A549 (cell line): ENCODE measurements at regions not wholly inside any gene's neighbourhood (a gene's known extent, or its start where the extent isn't known, plus 50 kb on each side); places are given as distances from the start of the nearest gene placed in this dataset.

ENCODE experiments used
- ATAC-seq, 2 experiments: fragments of 200-7000 bp in 1 of 2; fragments of >200 bp in 1 of 2; cut with Nextera tagmentation in 1 of 2; cut with Tn5 transposase in 1 of 2; 3 replicates each; pipeline versions ENCODE4 v1.8.0 to v1.9.1; 2018 to 2020; ENCODE audit warnings: mild to moderate bottlenecking in 1 of 2, moderate library complexity in 1 of 2
- CTCF ChIA-PET: fragments of 300-600 bp; sonication (Branson Sonifier 250); formaldehyde crosslinking; extraction: SDS; loops from one replicate; lab custom pipeline; 2021; ENCODE audit warnings: antibody characterized with exemption, inconsistent platforms; lab: Yijun Ruan, JAX
- POLR2A ChIA-PET: fragments of 350-600 bp; formaldehyde crosslinking; extraction: SDS; loops from one replicate; lab custom pipeline; 2021; ENCODE audit warnings: antibody characterized with exemption, inconsistent platforms; lab: Yijun Ruan, JAX
- DNase-seq, 2 experiments: peaks; one replicate each; pipeline versions ENCODE4 v3.0.0 to v3.0.0-alpha.2; 2011 to 2016; ENCODE audit warnings: low read depth in 1 of 2, low spot score in 1 of 2
- FAIRE-seq: peaks from 2 replicates; lab custom pipeline; 2011; peaks lifted over from hg19 to GRCh38; lab: Jason Lieb, UNC
- H3K27ac ChIP-seq, 2 experiments: fragments of >200 bp; sonication (Bioruptor Twin); formaldehyde crosslinking; 3 replicates each; pipeline ENCODE4 v1.5.1; 2016 to 2017
- H3K4me1 ChIP-seq: fragments of >200 bp; sonication (Bioruptor Twin); formaldehyde crosslinking; 3 replicates; pipeline ENCODE4 v1.6.1; 2016
- H3K4me2 ChIP-seq: fragments of >200 bp; sonication (Bioruptor Twin); formaldehyde crosslinking; 3 replicates; pipeline ENCODE4 v1.6.1; 2016
- H3K4me3 ChIP-seq: fragments of >200 bp; sonication (Bioruptor Twin); formaldehyde crosslinking; 3 replicates; pipeline ENCODE4 v1.5.1; 2016
- H3K9me3 ChIP-seq: fragments of >200 bp; sonication (Bioruptor Twin); formaldehyde crosslinking; 3 replicates; pipeline ENCODE4 v1.6.1; 2016
- ATOH8 ChIP-seq: fragments of 250-450 bp; sonication (Bioruptor Pico); IDR thresholded peaks from 2 replicates; pipeline ENCODE4 v1.5.0; 2020; ENCODE audit warnings: low read depth, mild to moderate bottlenecking, moderate library complexity
- CBX2 ChIP-seq: fragments of 200-600 bp; sonication (generic); IDR thresholded peaks from 2 replicates; pipeline ENCODE4 v1.6.1; 2016; ENCODE audit warnings: low read depth, mild to moderate bottlenecking, borderline replicate concordance
- CBX8 ChIP-seq: fragments of 200-600 bp; sonication (generic); IDR thresholded peaks from 2 replicates; pipeline ENCODE4 v1.6.1; 2016
- CTCF ChIP-seq: fragments of >200 bp; sonication (Bioruptor Twin); formaldehyde crosslinking; IDR thresholded peaks from 3 replicates; pipeline ENCODE4 v1.5.1; 2016
- EHMT2 ChIP-seq: fragments of 200-600 bp; sonication (generic); IDR thresholded peaks from 2 replicates; pipeline ENCODE4 v1.6.1; 2016; ENCODE audit warnings: antibody characterized with exemption, low read depth, mild to moderate bottlenecking, moderate library complexity
- FOXS1 ChIP-seq: fragments of 250-450 bp; sonication (Bioruptor Pico); IDR thresholded peaks from 2 replicates; pipeline ENCODE4 v1.5.0; 2020; ENCODE audit warnings: mild to moderate bottlenecking, moderate library complexity
- GATA3 ChIP-seq: IDR thresholded peaks from 2 replicates; pipeline ENCODE4 v1.6.1; 2012; ENCODE audit warnings: borderline replicate concordance
- HES2 ChIP-seq: fragments of >200 bp; sonication (Bioruptor Twin); formaldehyde crosslinking; IDR thresholded peaks from 2 replicates; pipeline ENCODE4 v1.6.1; 2016
- HEYL ChIP-seq: fragments of 250-450 bp; sonication (Bioruptor Pico); IDR thresholded peaks from 2 replicates; pipeline ENCODE4 v1.8.0; 2021; ENCODE audit warnings: mild to moderate bottlenecking, moderate library complexity
- HOXB13 ChIP-seq: fragments of 250-450 bp; sonication (Bioruptor Pico); IDR thresholded peaks from 2 replicates; pipeline ENCODE4 v1.5.0; 2020; ENCODE audit warnings: low read depth, mild to moderate bottlenecking, moderate library complexity
- JUN ChIP-seq, 2 experiments: fragments of >200 bp; sonication (Bioruptor Twin); formaldehyde crosslinking; IDR thresholded peaks; 2 replicates in 1 of 2; 3 replicates in 1 of 2; pipeline ENCODE4 v1.6.1; 2016 to 2017
- NFE2L2 ChIP-seq: fragments of 150-350 bp; conservative IDR thresholded peaks from 2 replicates; pipeline ENCODE4 v1.6.1; 2014; ENCODE audit warnings: low read length
- NR3C1 ChIP-seq: fragments of >200 bp; sonication (Bioruptor Twin); formaldehyde crosslinking; IDR thresholded peaks from 3 replicates; pipeline ENCODE4 v1.6.1; 2017
- PHF8 ChIP-seq: fragments of 200-600 bp; sonication (generic); IDR thresholded peaks from 2 replicates; pipeline ENCODE4 v1.6.1; 2016; ENCODE audit warnings: low read depth, mild to moderate bottlenecking, antibody characterized with exemption, moderate library complexity, borderline replicate concordance
- POLR2A ChIP-seq: IDR thresholded peaks from 2 replicates; pipeline ENCODE4 v1.6.1; 2012; ENCODE audit warnings: mild to moderate bottlenecking, low read length
- POLR2AphosphoS2 ChIP-seq: conservative IDR thresholded peaks from 2 replicates; pipeline ENCODE4 v1.6.1; 2012; ENCODE audit warnings: low read length, improper control_type of control experiment, inconsistent platforms
- RARB ChIP-seq: fragments of 250-450 bp; sonication (Bioruptor Pico); IDR thresholded peaks from 2 replicates; pipeline ENCODE4 v1.8.0; 2021; ENCODE audit warnings: mild to moderate bottlenecking, moderate library complexity
- RCOR1 ChIP-seq: fragments of 150-350 bp; IDR thresholded peaks from 2 replicates; pipeline ENCODE4 v1.6.1; 2014; ENCODE audit warnings: antibody characterized with exemption, low read length, low read depth
- SREBF2 ChIP-seq: fragments of 450-650 bp; IDR thresholded peaks from 2 replicates; pipeline ENCODE4 v1.6.1; 2014; ENCODE audit warnings: mild to moderate bottlenecking, moderate library complexity
- TFCP2L1 ChIP-seq: fragments of 250-450 bp; sonication (Bioruptor Pico); IDR thresholded peaks from 2 replicates; pipeline ENCODE4 v1.5.0; 2021; ENCODE audit warnings: mild to moderate bottlenecking
- ZC3H11A ChIP-seq: fragments of 450-650 bp; IDR thresholded peaks from 2 replicates; pipeline ENCODE4 v1.6.1; 2014; ENCODE audit warnings: antibody characterized with exemption, mild to moderate bottlenecking
- WGBS: methylation state at CpG from one replicate; pipeline ENCODE4 v1.1.6; 2017; ENCODE audit errors: missing lambda C conversion rate; 5-methylcytosine and 5-hydroxymethylcytosine counted together

- DNase-seq, result no peak
- no peak overlapping the region for H3K4me3 ChIP-seq
- H3K4me1 ChIP-seq, result no peaks in the 10 kb centered on the region
- TF ChIP-seq CTCF (no peak), POLR2A (no peak), TFCP2L1 (CRISPR knock-in tag) (no peak), NFE2L2 (no peak)
- TF ChIP-seq, all 56 proteins: peak for 0
- no peak for FAIRE-seq
- WGBS, result 26% methylated on average over 12 of the region's 12 CpGs
- CTCF ChIA-PET, result no interaction called here
- Histone ChIP-seq H3K27ac (no peak overlapping the region), H3K4me2 (no peak overlapping the region), H3K9me3 (no peaks in the 10 kb centered on the region)
- no peak for ATAC-seq
- POLR2A ChIA-PET, result no interaction called here
Observed at GRCh38 chr18:77776104-77776503, 526.5 kb downstream of the GALR1 start.

- FAIRE-seq (no peak), DNase-seq (no peak), ATAC-seq (no peak)
- no peak for TF ChIP-seq ATOH8
- no peak for TF ChIP-seq CBX8
- no peak for TF ChIP-seq RARB
- POLR2A ChIA-PET, result no interaction called here
- Histone ChIP-seq H3K9me3 (no peaks in the 10 kb centered on the region), H3K4me1 (no peaks in the 10 kb centered on the region), H3K4me2 (no peak overlapping the region), H3K4me3 (no peak overlapping the region), H3K27ac (no peak overlapping the region)
- 21% methylated on average over 11 of the region's 11 CpGs for WGBS
- CTCF ChIA-PET, result no interaction called here
Observed at GRCh38 chr18:77777163-77777562, 527.5 kb downstream of the GALR1 start.

GRCh38 chr18:77784759-77785379 is 535.2 kb downstream of the GALR1 start:
- Histone ChIP-seq H3K4me1 (no peaks in the 10 kb centered on the region), H3K27ac (no peak overlapping the region), H3K9me3 (no peaks in the 10 kb centered on the region), H3K4me3 (no peak overlapping the region), H3K4me2 (no peak overlapping the region)
- DNase-seq (no peak), ATAC-seq (no peak), FAIRE-seq (no peak)
- ChIA-PET CTCF (no interaction called here), POLR2A (no interaction called here)
- TF ChIP-seq FOXS1 (CRISPR knock-in tag) (no peak), JUN (IDR thresholded peaks at IDR 0.05) (no peak), HEYL (CRISPR knock-in tag) (no peak), ZC3H11A (no peak), NR3C1 (no peak), SREBF2 (no peak), CBX2 (no peak), GATA3 (no peak), POLR2AphosphoS2 (no peak), PHF8 (no peak), HOXB13 (CRISPR knock-in tag) (no peak), EHMT2 (no peak), HES2 (no peak), RCOR1 (no peak)
- 23% methylated on average over 18 of the region's 18 CpGs for WGBS
